Gastrocnemius medialis (tissue), 4 donors: ENCODE measurements at regions not wholly inside any gene's neighbourhood (a gene's known extent, or its start where the extent isn't known, plus 50 kb on each side); places are given as distances from the start of the nearest gene placed in this dataset.
A peak's percentile ranks its signal among the peaks of the same experiment; 100 is the strongest.

Experiments used
- ATAC-seq, 2 donors: fragments of 150-250 bp; one replicate each; pipeline ENCODE4 v1.9.1; 2016
- DNase-seq, 2 donors: peaks; one replicate each; pipeline ENCODE4 v3.0.0-alpha.2; 2019
- H3K27ac ChIP-seq, 4 donors: fragments of 200-600 bp; sonication (generic); 1 replicate in 1 of 4; 2 replicates in 3 of 4; pipeline ENCODE4 v1.5.1; 2016 to 2018; ENCODE audit warnings: mild to moderate bottlenecking in 2 of 4, moderate library complexity in 1 of 4
- H3K27me3 ChIP-seq, 3 donors: fragments of 200-600 bp; sonication (generic) in 2 of 3; 1 replicate in 1 of 3; 2 replicates in 2 of 3; pipeline versions ENCODE4 v1.5.1 to v1.6.0; 2016 to 2019; ENCODE audit warnings: mild to moderate bottlenecking in 1 of 3, moderate library complexity in 1 of 3
- H3K36me3 ChIP-seq, 2 donors: fragments of 200-600 bp; sonication (generic) in 1 of 2; one replicate each; pipeline ENCODE4 v1.5.1; 2017 to 2018
- H3K4me1 ChIP-seq, 2 donors: fragments of 200-600 bp; sonication (generic) in 1 of 2; one replicate each; pipeline ENCODE4 v1.5.1; 2016 to 2017; ENCODE audit warnings: mild to moderate bottlenecking in 2 of 2
- H3K4me3 ChIP-seq, 4 donors: fragments of 200-600 bp; sonication (generic) in 3 of 4; 1 replicate in 1 of 4; 2 replicates in 3 of 4; pipeline ENCODE4 v1.5.1; 2016 to 2019; ENCODE audit warnings: mild to moderate bottlenecking in 2 of 4
- H3K9me3 ChIP-seq, 3 donors: fragments of 200-600 bp; sonication (generic) in 2 of 3; 1 replicate in 1 of 3; 2 replicates in 2 of 3; pipeline ENCODE4 v1.5.1; 2016 to 2019
- POLR2A ChIP-seq, 2 donors: fragments of 450-650 bp; IDR thresholded peaks; one replicate each; pipeline ENCODE4 v1.6.1; 2017; ENCODE audit warnings: antibody characterized with exemption in 2 of 2, mild to moderate bottlenecking in 2 of 2, moderate library complexity in 2 of 2
- in situ Hi-C, 4 donors: fragments of 200-750 bp; cut with MboI; loops; one replicate each; pipeline versions ENCODE4 v1.15.0 to v1.8.0; 2017; ENCODE audit warnings: low sequenced_read_pairs in 4 of 4
- intact Hi-C: fragments of 100-400 bp; cut with DNase I; formaldehyde crosslinking; loops from one replicate; pipeline ENCODE4 v1.15.1; 2023; ENCODE audit warnings: low total_unique reads
- TF ChIP-seq, protein P1 (sequence below), 5 experiments: fragments of 450-650 bp in 3 of 5; fragments of 200-600 bp in 2 of 5; sonication (generic) in 2 of 5; IDR thresholded peaks in 4 of 5; conservative IDR thresholded peaks in 1 of 5; 1 replicate in 4 of 5; 2 replicates in 1 of 5; pipeline ENCODE4 v1.5.1; 2016 to 2019; ENCODE audit warnings: antibody characterized with exemption in 5 of 5, mild to moderate bottlenecking in 3 of 5, moderate library complexity in 3 of 5

- TF ChIP-seq POLR2A (IDR thresholded peaks at IDR 0.05) = no peak
- TF ChIP-seq, protein P1, sequence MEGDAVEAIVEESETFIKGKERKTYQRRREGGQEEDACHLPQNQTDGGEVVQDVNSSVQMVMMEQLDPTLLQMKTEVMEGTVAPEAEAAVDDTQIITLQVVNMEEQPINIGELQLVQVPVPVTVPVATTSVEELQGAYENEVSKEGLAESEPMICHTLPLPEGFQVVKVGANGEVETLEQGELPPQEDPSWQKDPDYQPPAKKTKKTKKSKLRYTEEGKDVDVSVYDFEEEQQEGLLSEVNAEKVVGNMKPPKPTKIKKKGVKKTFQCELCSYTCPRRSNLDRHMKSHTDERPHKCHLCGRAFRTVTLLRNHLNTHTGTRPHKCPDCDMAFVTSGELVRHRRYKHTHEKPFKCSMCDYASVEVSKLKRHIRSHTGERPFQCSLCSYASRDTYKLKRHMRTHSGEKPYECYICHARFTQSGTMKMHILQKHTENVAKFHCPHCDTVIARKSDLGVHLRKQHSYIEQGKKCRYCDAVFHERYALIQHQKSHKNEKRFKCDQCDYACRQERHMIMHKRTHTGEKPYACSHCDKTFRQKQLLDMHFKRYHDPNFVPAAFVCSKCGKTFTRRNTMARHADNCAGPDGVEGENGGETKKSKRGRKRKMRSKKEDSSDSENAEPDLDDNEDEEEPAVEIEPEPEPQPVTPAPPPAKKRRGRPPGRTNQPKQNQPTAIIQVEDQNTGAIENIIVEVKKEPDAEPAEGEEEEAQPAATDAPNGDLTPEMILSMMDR (IDR thresholded peaks at IDR 0.05 in 4 of 5, conservative IDR thresholded peaks at IDR 0.05 in 1 of 5) = no peak
- in situ Hi-C loops = no loop called here
These were observed 97.1 kb upstream of the MAP4K3 start for GRCh38 chr2:39534095-39534711.

GRCh38 chr2:39535636-39536185, 98.6 kb upstream of the MAP4K3 start:
- DNase-seq = no peak
- no peak overlapping the region for H3K4me3 ChIP-seq
- intact Hi-C loops = no loop called here
- ATAC-seq = no peak
- peaks cover 3 to 29% of the 10 kb centered on the region in 2 donors for H3K4me1 ChIP-seq
- no peaks in the 10 kb centered on the region for H3K27me3 ChIP-seq
- H3K27ac ChIP-seq = peak overlapping the region in 1 of 4 donors; percentile 10
- in situ Hi-C loops = no loop called here
- no peaks in the 10 kb centered on the region for H3K9me3 ChIP-seq
- TF ChIP-seq, protein P1 (IDR thresholded peaks at IDR 0.05 in 4 of 5, conservative IDR thresholded peaks at IDR 0.05 in 1 of 5) = no peak
- TF ChIP-seq POLR2A (IDR thresholded peaks at IDR 0.05) = no peak
- H3K36me3 ChIP-seq = no peaks in the 10 kb centered on the region

More at GRCh38 chr2:39534095-39534711, 97.1 kb upstream of the MAP4K3 start:
- H3K27me3 ChIP-seq = no peaks in the 10 kb centered on the region
- no peak overlapping the region for H3K27ac ChIP-seq
- H3K36me3 ChIP-seq = no peaks in the 10 kb centered on the region
- H3K4me1 ChIP-seq = peaks cover 6 to 30% of the 10 kb centered on the region in 2 donors
- ATAC-seq = no peak
- H3K9me3 ChIP-seq = no peaks in the 10 kb centered on the region
- intact Hi-C loops = no loop called here
- DNase-seq = no peak
- H3K4me3 ChIP-seq = no peak overlapping the region

DNA sequence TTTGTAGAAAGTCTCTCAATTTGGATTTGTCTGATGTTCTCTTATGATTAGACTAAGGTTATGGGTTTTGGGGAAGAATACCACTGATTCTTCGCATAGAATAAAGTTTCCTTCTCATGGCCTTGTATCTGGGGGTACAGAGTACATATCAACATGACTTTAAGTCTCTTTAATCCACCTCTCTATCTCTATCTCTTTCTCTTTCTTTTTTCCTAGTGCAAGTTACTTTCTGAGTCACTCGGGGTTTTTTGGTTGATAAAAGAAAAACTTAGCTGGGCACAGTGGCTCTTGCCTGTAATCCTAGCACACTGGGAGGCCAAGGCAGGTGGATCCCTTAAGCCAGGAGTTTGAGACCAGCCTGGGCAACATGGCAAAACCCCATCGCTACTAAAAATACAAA, 100.1 kb upstream of the MAP4K3 start:
- no peak for DNase-seq
- H3K4me3 ChIP-seq = no peak overlapping the region
- TF ChIP-seq, protein P1 (IDR thresholded peaks at IDR 0.05 in 4 of 5, conservative IDR thresholded peaks at IDR 0.05 in 1 of 5) = no peak
- TF ChIP-seq POLR2A (IDR thresholded peaks at IDR 0.05) = no peak
- ATAC-seq = no peak
- no peaks in the 10 kb centered on the region for H3K9me3 ChIP-seq
- intact Hi-C loops = no loop called here
- in situ Hi-C loops = no loop called here
- H3K4me1 ChIP-seq = peaks cover 9 to 40% of the 10 kb centered on the region in 2 donors
- no peaks in the 10 kb centered on the region for H3K27me3 ChIP-seq
- no peak overlapping the region for H3K27ac ChIP-seq
- H3K36me3 ChIP-seq = no peaks in the 10 kb centered on the region

DNA sequence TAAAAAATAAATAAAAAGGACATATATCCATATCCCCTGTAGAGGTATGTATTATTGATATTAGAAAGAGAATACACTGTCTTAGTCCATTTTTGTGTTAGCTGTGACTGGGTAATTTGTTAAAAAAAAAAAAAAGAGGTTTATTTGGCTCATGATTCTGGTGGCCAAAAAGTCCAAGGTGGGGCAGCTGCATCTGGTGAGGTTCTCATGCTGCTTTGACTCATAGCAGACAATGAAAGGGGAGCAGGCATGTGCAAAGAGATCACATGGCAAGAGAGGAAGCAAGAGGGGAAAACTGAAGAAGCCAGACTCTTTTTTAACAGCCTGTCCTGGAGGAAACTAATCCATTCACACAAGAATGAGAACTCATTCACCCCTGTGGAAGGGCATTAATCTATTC, 101.6 kb upstream of the MAP4K3 start:
- DNase-seq = no peak
- no peak overlapping the region for H3K4me3 ChIP-seq
- no peaks in the 10 kb centered on the region for H3K27me3 ChIP-seq
- in situ Hi-C loops = no loop called here
- peaks cover 9 to 38% of the 10 kb centered on the region in 2 donors for H3K4me1 ChIP-seq
- H3K9me3 ChIP-seq = no peaks in the 10 kb centered on the region
- intact Hi-C loops = no loop called here
- no peak for TF ChIP-seq POLR2A (IDR thresholded peaks at IDR 0.05)
- TF ChIP-seq, protein P1 (IDR thresholded peaks at IDR 0.05 in 4 of 5, conservative IDR thresholded peaks at IDR 0.05 in 1 of 5) = no peak
- H3K36me3 ChIP-seq = no peaks in the 10 kb centered on the region
- H3K27ac ChIP-seq = no peak overlapping the region
- ATAC-seq = no peak
